Lung (tissue), 11 donors: ENCODE measurements at regions not wholly inside any gene's neighbourhood (a gene's known extent, or its start where the extent isn't known, plus 50 kb on each side); places are given as distances from the start of the nearest gene placed in this dataset.

Experiments
- ATAC-seq: fragments of 200-7000 bp; cut with Tn5 transposase; one replicate; pipeline ENCODE4 v1.9.1; 2020; ENCODE audit warnings: moderate number of reproducible peaks; ENCODE audit not compliant: insufficient read depth, low FRiP score
- DNase-seq, 3 donors: peaks; one replicate each; pipeline ENCODE4 v3.0.0-alpha.2; 2013 to 2017
- H3K27ac ChIP-seq, 2 donors: one replicate each; pipeline ENCODE4 v1.5.1; 2013; ENCODE audit warnings: mild to moderate bottlenecking in 2 of 2, moderate library complexity in 2 of 2, control low read depth in 1 of 2, inconsistent platforms in 1 of 2, low read depth in 1 of 2, low read length in 1 of 2
- H3K27me3 ChIP-seq, 3 donors: one replicate each; pipeline ENCODE4 v1.5.1; 2013; ENCODE audit warnings: low read length in 2 of 3; ENCODE audit not compliant: control insufficient read depth in 3 of 3, insufficient read depth in 3 of 3
- H3K36me3 ChIP-seq, 4 donors: one replicate each; pipeline ENCODE4 v1.5.1; 2013; ENCODE audit warnings: low read length in 4 of 4, mild to moderate bottlenecking in 1 of 4, moderate library complexity in 1 of 4; ENCODE audit not compliant: control insufficient read depth in 4 of 4, insufficient read depth in 4 of 4
- H3K4me1 ChIP-seq, 5 donors: one replicate each; pipeline ENCODE4 v1.5.1; 2013; ENCODE audit warnings: low read length in 5 of 5, mild to moderate bottlenecking in 2 of 5, moderate library complexity in 1 of 5; ENCODE audit not compliant: control insufficient read depth in 5 of 5, insufficient read depth in 5 of 5
- H3K4me3 ChIP-seq: one replicate; pipeline ENCODE4 v1.5.1; 2013; ENCODE audit warnings: mild to moderate bottlenecking, control low read depth, moderate library complexity
- H3K9ac ChIP-seq, 2 donors: one replicate each; pipeline ENCODE4 v1.5.1; 2013; ENCODE audit warnings: low read length in 2 of 2, control low read depth in 1 of 2; ENCODE audit not compliant: insufficient read depth in 1 of 2
- H3K9me3 ChIP-seq, 4 donors: one replicate each; pipeline ENCODE4 v1.5.1; 2013; ENCODE audit warnings: low read length in 3 of 4, mild to moderate bottlenecking in 1 of 4, moderate library complexity in 1 of 4; ENCODE audit not compliant: control insufficient read depth in 4 of 4, insufficient read depth in 3 of 4
- WGBS, 2 donors: extraction: QIAGEN DNeasy Blood & Tissue Kit; methylation state at CpG; one replicate each; pipeline ENCODE4 v1.1.7; 2013; 5-methylcytosine and 5-hydroxymethylcytosine counted together
- TF ChIP-seq, protein P1 (sequence below): IDR thresholded peaks from 2 replicates; pipeline ENCODE4 v1.5.1; 2012; ENCODE audit warnings: mild to moderate bottlenecking; ENCODE audit errors: control extremely low read depth, extremely low read depth
- donor health status: control.
- donor health status: control.
- donor health status: Bipolar disorder and iron deficiency.
- donor health status: healthy.
- donor health status: DM: yes; HTN: yes; CAD: no.

DNA sequence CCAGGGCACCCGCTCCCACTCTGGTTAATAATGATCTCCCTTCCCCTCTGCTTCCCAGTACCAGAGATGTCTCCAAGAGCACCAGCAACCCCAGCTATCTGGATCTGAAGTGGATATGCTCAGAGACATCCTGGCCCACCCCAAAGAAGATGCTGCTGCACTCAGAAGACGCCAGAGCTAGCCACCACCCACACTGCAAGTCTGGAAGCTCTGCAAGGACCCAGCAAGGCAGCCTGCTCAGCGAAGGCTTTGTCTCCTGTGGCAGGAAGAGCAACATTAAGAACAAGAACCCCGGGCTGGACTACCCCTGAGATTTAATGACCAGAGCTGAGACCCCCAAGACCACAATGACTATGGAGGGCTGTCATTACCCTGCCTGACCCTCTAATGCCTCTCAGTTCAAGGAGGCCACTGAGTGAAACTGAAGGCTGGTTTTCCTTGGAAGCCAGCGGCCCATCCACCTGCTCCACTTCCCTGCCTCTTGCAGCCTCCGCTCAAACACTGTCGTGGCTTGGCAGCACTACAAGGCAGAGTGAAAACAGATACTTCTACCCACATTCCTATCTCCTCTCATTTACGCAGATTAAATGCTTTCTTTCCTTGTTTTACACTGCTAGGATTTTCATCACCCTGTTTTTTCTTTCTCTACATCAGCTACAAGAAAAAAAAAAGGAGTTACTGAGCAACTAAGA, 202.2 kb downstream of the SNX10 start:
- no peaks in the 10 kb centered on the region for H3K36me3 ChIP-seq
- no peak for ATAC-seq
- no peak overlapping the region for H3K27ac ChIP-seq
- no peaks in the 10 kb centered on the region for H3K27me3 ChIP-seq
- no peak overlapping the region for H3K9ac ChIP-seq
- TF ChIP-seq, protein P1, sequence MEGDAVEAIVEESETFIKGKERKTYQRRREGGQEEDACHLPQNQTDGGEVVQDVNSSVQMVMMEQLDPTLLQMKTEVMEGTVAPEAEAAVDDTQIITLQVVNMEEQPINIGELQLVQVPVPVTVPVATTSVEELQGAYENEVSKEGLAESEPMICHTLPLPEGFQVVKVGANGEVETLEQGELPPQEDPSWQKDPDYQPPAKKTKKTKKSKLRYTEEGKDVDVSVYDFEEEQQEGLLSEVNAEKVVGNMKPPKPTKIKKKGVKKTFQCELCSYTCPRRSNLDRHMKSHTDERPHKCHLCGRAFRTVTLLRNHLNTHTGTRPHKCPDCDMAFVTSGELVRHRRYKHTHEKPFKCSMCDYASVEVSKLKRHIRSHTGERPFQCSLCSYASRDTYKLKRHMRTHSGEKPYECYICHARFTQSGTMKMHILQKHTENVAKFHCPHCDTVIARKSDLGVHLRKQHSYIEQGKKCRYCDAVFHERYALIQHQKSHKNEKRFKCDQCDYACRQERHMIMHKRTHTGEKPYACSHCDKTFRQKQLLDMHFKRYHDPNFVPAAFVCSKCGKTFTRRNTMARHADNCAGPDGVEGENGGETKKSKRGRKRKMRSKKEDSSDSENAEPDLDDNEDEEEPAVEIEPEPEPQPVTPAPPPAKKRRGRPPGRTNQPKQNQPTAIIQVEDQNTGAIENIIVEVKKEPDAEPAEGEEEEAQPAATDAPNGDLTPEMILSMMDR = no peak
- H3K4me1 ChIP-seq = peaks cover 0 to 4% (median 3%) of the 10 kb centered on the region in 5 donors
- no peak overlapping the region for H3K4me3 ChIP-seq
- no peaks in the 10 kb centered on the region for H3K9me3 ChIP-seq
- 86 to 88% methylated on average over 8 of the region's 8 CpGs for WGBS, 2 donors
- no peak for DNase-seq

DNA sequence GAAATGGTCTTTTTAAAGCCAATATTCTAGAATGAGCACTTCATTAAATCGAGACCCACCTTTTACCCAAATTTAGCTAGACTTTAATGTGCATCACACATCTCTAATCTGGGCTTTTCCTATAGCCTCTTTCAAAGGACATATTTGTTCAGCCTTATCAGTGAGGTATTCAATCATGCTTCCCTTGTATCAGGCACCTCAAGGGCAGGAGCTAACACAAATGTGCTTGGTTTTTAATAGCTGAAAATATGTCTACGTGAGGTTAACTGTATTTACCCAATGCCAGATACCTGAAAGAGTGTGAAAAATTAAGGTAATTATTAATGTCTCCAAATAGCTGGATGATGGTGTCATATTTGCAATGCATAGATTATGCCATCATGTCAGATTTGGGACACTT, 203.9 kb downstream of the SNX10 start:
- Histone ChIP-seq H3K4me3 (no peak overlapping the region), H3K9me3 (no peaks in the 10 kb centered on the region), H3K4me1 (peaks cover 0 to 4% (median 3%) of the 10 kb centered on the region in 5 donors), H3K27me3 (no peaks in the 10 kb centered on the region), H3K27ac (no peak overlapping the region), H3K36me3 (no peaks in the 10 kb centered on the region), H3K9ac (no peak overlapping the region)
- no peak for DNase-seq
- WGBS, 2 donors = 76 to 84% methylated on average over 2 of the region's 2 CpGs
- no peak for ATAC-seq
- TF ChIP-seq, protein P1 = no peak

GRCh38 chr7:26497801-26498596, 206.3 kb downstream of the SNX10 start:
- H3K9me3 ChIP-seq = no peaks in the 10 kb centered on the region
- no peak overlapping the region for H3K4me3 ChIP-seq
- H3K9ac ChIP-seq = no peak overlapping the region
- DNase-seq (no peak), ATAC-seq (no peak)
- TF ChIP-seq, protein P1 = no peak
- no peak overlapping the region for H3K27ac ChIP-seq
- no peaks in the 10 kb centered on the region for H3K27me3 ChIP-seq
- 87 to 94% methylated on average over 12 of the region's 12 CpGs for WGBS, 2 donors
- peaks cover 0 to 4% (median 0%) of the 10 kb centered on the region in 5 donors for H3K4me1 ChIP-seq
- no peaks in the 10 kb centered on the region for H3K36me3 ChIP-seq
